CD14-positive monocyte (primary cell): ENCODE measurements at regions not wholly inside any gene's neighbourhood (a gene's known extent, or its start where the extent isn't known, plus 50 kb on each side); places are given as distances from the start of the nearest gene placed in this dataset.
"Not testable (repeated sequence)": the region's sequence is repeated elsewhere in the genome, so short reads cannot be mapped to it uniquely, and the experiment has no call there.

Experiments
- DNase-seq, 3 donors: peaks; one replicate each; pipeline ENCODE4 v3.0.0-alpha.2; 2011 to 2022
- H2AFZ ChIP-seq: 2 replicates; pipeline ENCODE4 v1.6.0; 2012; ENCODE audit warnings: mild to moderate bottlenecking, low read depth, low read length, inconsistent platforms; ENCODE audit not compliant: insufficient read depth, poor library complexity, severe bottlenecking
- H3K27ac ChIP-seq, 2 donors: 1 replicate in 1 of 2; 2 replicates in 1 of 2; pipeline ENCODE4 v1.5.1; 2012 to 2013; ENCODE audit warnings: low read length in 2 of 2, control low read depth in 1 of 2, inconsistent platforms in 1 of 2, low read depth in 1 of 2, mild to moderate bottlenecking in 1 of 2
- H3K27me3 ChIP-seq, 2 donors: one replicate each; pipeline versions ENCODE4 v1.6.0 to v1.6.1; 2011 to 2013; ENCODE audit warnings: low read length in 2 of 2; ENCODE audit not compliant: control insufficient read depth in 2 of 2, insufficient read depth in 2 of 2
- H3K36me3 ChIP-seq, 2 donors: replicated peaks in 1 of 2; 1 replicate in 1 of 2; 2 replicates in 1 of 2; pipeline versions ENCODE4 v1.5.1 to v1.6.1; 2012 to 2013; ENCODE audit warnings: low read length in 2 of 2, control low read depth in 1 of 2, inconsistent platforms in 1 of 2, mild to moderate bottlenecking in 1 of 2; ENCODE audit not compliant: insufficient read depth in 2 of 2, control insufficient read depth in 1 of 2
- H3K4me1 ChIP-seq, 2 donors: 1 replicate in 1 of 2; 2 replicates in 1 of 2; pipeline versions ENCODE4 v1.5.1 to v1.6.1; 2012 to 2013; ENCODE audit warnings: low read length in 2 of 2, control low read depth in 1 of 2, inconsistent platforms in 1 of 2, mild to moderate bottlenecking in 1 of 2, moderate library complexity in 1 of 2; ENCODE audit not compliant: insufficient read depth in 2 of 2, control insufficient read depth in 1 of 2
- H3K4me2 ChIP-seq: replicated peaks from 2 replicates; pipeline ENCODE3; 2012; ENCODE audit warnings: low read length, moderate library complexity, mild to moderate bottlenecking; ENCODE audit not compliant: poor library complexity, severe bottlenecking; ENCODE audit errors: extremely low read depth
- H3K4me3 ChIP-seq, 3 experiments: fragments of 200-600 bp in 1 of 3; sonication (generic) in 1 of 3; replicated peaks in 1 of 3; 1 replicate in 2 of 3; 2 replicates in 1 of 3; pipeline ENCODE4 v1.5.1; 2011 to 2013; ENCODE audit warnings: low read length in 3 of 3, mild to moderate bottlenecking in 3 of 3, control low read depth in 2 of 3, low read depth in 2 of 3, inconsistent platforms in 1 of 3, moderate library complexity in 1 of 3
- H3K79me2 ChIP-seq: 2 replicates; pipeline ENCODE4 v1.6.0; 2012; ENCODE audit warnings: mild to moderate bottlenecking, control low read depth, inconsistent platforms, low read length, moderate library complexity; ENCODE audit not compliant: insufficient read depth
- H3K9ac ChIP-seq: 2 replicates; pipeline ENCODE4 v1.6.0; 2017; ENCODE audit warnings: low read length, mild to moderate bottlenecking; ENCODE audit not compliant: insufficient read depth, poor library complexity, severe bottlenecking
- H3K9me3 ChIP-seq, 2 donors: replicated peaks in 1 of 2; 1 replicate in 1 of 2; 2 replicates in 1 of 2; pipeline versions ENCODE4 v1.5.1 to v1.6.1; 2012 to 2013; ENCODE audit warnings: low read length in 2 of 2, control low read depth in 1 of 2; ENCODE audit not compliant: control insufficient read depth in 1 of 2, insufficient read depth in 1 of 2
- H4K20me1 ChIP-seq: 2 replicates; pipeline ENCODE4 v1.6.0; 2012; ENCODE audit warnings: mild to moderate bottlenecking, low read length, control low read depth, moderate library complexity; ENCODE audit not compliant: insufficient read depth
- H3K27ac Mint-ChIP-seq, 7 donors: one replicate each; pipeline ENCODE4 v1.8.0; 2020; ENCODE audit warnings: mild to moderate bottlenecking in 7 of 7, mixed read lengths in 7 of 7, moderate library complexity in 6 of 7, inconsistent platforms in 2 of 7
- H3K27me3 Mint-ChIP-seq, 3 donors: one replicate each; pipeline ENCODE4 v1.8.0; 2021 to 2022; ENCODE audit warnings: low read depth in 3 of 3, mild to moderate bottlenecking in 3 of 3, mixed read lengths in 3 of 3, moderate library complexity in 3 of 3, inconsistent platforms in 1 of 3
- H3K36me3 Mint-ChIP-seq, 2 donors: one replicate each; pipeline ENCODE4 v1.8.0; 2020; ENCODE audit warnings: mixed read lengths in 2 of 2, inconsistent platforms in 1 of 2, mild to moderate bottlenecking in 1 of 2
- H3K4me1 Mint-ChIP-seq: one replicate; pipeline ENCODE4 v1.8.0; 2020; ENCODE audit warnings: mild to moderate bottlenecking, mixed read lengths
- H3K4me3 Mint-ChIP-seq, 2 donors: one replicate each; pipeline ENCODE4 v1.8.0; 2020; ENCODE audit warnings: mild to moderate bottlenecking in 2 of 2, mixed read lengths in 2 of 2, moderate library complexity in 1 of 2
- H3K9me3 Mint-ChIP-seq, 7 donors: one replicate each; pipeline ENCODE4 v1.8.0; 2020 to 2022; ENCODE audit warnings: mixed read lengths in 7 of 7, mild to moderate bottlenecking in 6 of 7, moderate library complexity in 6 of 7, inconsistent platforms in 2 of 7
- WGBS: methylation state at CpG from one replicate; pipeline ENCODE4 v1.1.5; 2013; ENCODE audit warnings: missing lambda C conversion rate; ENCODE audit not compliant: insufficient coverage; 5-methylcytosine and 5-hydroxymethylcytosine counted together
- intact Hi-C, 2 donors: fragments of 100-400 bp; cut with micrococcal nuclease; formaldehyde crosslinking; loops; one replicate each; pipeline versions ENCODE4 v1.15.0 to v1.15.1; 2023
- TF ChIP-seq, protein P1 (sequence below): fragments of 200-600 bp; IDR thresholded peaks from one replicate; pipeline ENCODE4 v1.8.0; 2022; ENCODE audit warnings: antibody characterized with exemption, mild to moderate bottlenecking

DNA sequence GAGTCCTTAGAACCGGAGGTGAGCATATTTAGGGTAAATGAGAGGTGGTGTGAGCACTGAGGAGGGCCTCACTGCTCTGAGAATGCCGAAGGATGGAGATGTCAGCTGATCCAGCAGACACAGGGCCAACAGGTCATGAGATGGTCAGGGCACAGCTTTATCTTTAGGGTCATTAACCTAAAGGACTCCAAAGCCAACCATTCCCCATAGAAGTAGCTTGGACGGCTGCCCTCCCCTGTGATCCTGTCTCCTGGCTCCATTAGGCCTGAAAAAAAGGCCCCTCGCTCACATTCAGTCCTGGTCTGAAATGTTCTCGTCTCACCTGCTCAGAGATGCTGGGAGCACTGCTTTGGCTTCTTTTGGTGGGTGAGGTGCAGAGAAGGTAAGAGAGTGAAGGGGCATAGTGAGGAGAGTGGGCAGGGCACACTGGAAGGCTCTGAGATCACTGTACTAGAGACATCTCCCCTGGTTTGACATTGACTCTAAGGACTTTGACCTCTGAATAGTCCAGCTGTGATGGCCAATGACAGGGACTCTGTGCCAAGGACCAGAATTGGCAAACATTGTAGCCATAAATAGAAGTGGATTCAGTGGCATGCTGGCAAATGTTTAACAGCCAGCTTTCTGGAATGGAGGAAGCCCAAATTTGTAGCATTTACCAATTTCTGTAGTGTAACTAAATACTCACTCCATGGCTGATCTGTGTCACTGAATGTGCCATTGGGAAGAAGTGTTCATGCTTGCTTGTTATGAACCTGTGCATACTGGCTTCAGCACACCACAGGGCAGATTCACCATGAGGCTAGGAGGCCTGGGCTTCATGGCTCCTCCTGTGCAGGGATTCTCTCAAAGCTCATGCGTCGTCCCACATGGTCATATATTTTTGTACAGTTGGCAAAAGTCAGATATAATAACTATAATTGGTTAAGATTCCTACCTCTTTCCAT is 76.2 kb upstream of the MRPS22 start:
- no peak overlapping the region for H3K27ac ChIP-seq
- H3K36me3 ChIP-seq = no peaks in the 10 kb centered on the region
- no peaks in the 10 kb centered on the region for H3K27me3 ChIP-seq
- H3K9ac ChIP-seq = no peak overlapping the region
- no peak overlapping the region for H3K4me3 ChIP-seq
- Mint-ChIP-seq H3K4me3 (no peak overlapping the region), H3K27me3 (peaks cover 2 to 9% (median 9%) of the 10 kb centered on the region in 3 donors), H3K4me1 (no peaks in the 10 kb centered on the region), H3K27ac (no peak overlapping the region), H3K9me3 (peaks cover 11 to 20% (median 17%) of the 10 kb centered on the region in 7 donors), H3K36me3 (no peaks in the 10 kb centered on the region)
- H3K4me2 ChIP-seq = no peak overlapping the region
- peaks cover 15 to 17% of the 10 kb centered on the region in 2 donors for H3K9me3 ChIP-seq
- 81% methylated on average over 5 of the region's 7 CpGs for WGBS
- no peak for DNase-seq
- no peak overlapping the region for H2AFZ ChIP-seq
- TF ChIP-seq, protein P1, sequence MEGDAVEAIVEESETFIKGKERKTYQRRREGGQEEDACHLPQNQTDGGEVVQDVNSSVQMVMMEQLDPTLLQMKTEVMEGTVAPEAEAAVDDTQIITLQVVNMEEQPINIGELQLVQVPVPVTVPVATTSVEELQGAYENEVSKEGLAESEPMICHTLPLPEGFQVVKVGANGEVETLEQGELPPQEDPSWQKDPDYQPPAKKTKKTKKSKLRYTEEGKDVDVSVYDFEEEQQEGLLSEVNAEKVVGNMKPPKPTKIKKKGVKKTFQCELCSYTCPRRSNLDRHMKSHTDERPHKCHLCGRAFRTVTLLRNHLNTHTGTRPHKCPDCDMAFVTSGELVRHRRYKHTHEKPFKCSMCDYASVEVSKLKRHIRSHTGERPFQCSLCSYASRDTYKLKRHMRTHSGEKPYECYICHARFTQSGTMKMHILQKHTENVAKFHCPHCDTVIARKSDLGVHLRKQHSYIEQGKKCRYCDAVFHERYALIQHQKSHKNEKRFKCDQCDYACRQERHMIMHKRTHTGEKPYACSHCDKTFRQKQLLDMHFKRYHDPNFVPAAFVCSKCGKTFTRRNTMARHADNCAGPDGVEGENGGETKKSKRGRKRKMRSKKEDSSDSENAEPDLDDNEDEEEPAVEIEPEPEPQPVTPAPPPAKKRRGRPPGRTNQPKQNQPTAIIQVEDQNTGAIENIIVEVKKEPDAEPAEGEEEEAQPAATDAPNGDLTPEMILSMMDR = no peak
- intact Hi-C loops = no loop called here
- no peaks in the 10 kb centered on the region for H4K20me1 ChIP-seq
- no peaks in the 10 kb centered on the region for H3K79me2 ChIP-seq
- no peaks in the 10 kb centered on the region for H3K4me1 ChIP-seq

DNA sequence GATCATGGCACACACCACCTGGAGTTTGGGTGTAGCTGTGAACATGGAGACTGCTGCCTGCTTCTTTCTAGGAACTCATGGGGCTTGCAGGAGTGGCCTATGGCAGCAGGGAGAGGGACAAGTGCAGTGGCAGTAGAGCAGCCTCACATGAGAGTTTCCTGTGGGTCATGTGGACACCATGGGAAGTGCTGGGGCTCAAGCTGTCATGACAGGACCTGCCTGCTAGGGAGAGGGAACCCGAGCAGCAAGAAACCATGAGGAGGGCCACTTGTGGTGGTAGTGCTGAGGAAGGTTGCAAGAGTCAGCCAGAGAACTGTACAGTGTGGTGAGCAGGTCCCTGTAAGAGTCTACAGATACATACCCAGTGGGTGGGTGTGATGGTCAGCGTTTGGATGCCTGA is 73.8 kb upstream of the MRPS22 start:
- Histone ChIP-seq H3K4me1 (no peaks in the 10 kb centered on the region), H3K36me3 (no peaks in the 10 kb centered on the region), H3K27me3 (no peaks in the 10 kb centered on the region), H3K4me2 (no peak overlapping the region), H3K9ac (no peak overlapping the region), H3K79me2 (no peaks in the 10 kb centered on the region), H2AFZ (no peak overlapping the region), H4K20me1 (no peaks in the 10 kb centered on the region), H3K4me3 (no peak overlapping the region), H3K27ac (no peak overlapping the region), H3K9me3 (peaks cover 15 to 17% of the 10 kb centered on the region in 2 donors)
- intact Hi-C loops = no loop called here
- Mint-ChIP-seq H3K4me3 (no peak overlapping the region), H3K27me3 (peaks cover 3 to 9% (median 9%) of the 10 kb centered on the region in 3 donors), H3K4me1 (no peaks in the 10 kb centered on the region), H3K9me3 (peaks cover 11 to 20% (median 17%) of the 10 kb centered on the region in 7 donors), H3K27ac (no peak overlapping the region), H3K36me3 (no peaks in the 10 kb centered on the region)
- 78% methylated on average over 1 of the region's 2 CpGs for WGBS
- no peak for DNase-seq
- TF ChIP-seq, protein P1 = no peak

DNA sequence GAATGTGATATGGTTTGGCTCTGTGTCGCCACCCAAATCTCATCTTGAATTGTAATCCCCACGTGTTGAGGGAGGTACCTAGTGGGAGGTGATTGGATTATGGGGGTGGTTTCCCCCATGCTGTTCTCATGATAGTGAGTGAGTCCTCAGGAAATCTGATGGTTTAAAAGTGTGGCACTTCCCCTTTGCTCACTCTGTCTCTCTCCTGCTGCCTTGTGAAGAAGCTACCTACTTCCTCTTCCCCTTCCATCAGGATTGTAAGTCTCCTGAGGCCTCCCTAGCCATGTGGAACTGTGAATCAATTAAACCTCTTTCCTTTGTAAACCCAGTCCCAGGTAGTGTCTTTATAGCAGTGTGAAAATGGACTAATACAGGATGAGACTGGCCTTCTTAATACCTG is 73.2 kb upstream of the MRPS22 start:
- H3K9me3 Mint-ChIP-seq = peaks cover 11 to 23% (median 18%) of the 10 kb centered on the region in 7 donors
- H3K4me2 ChIP-seq, H3K36me3 Mint-ChIP-seq, H3K36me3 ChIP-seq, H3K27ac ChIP-seq, H3K9ac ChIP-seq, H2AFZ ChIP-seq, H3K79me2 ChIP-seq, H3K27me3 ChIP-seq, H3K27ac Mint-ChIP-seq, intact Hi-C loops, H4K20me1 ChIP-seq, H3K4me3 Mint-ChIP-seq, H3K4me1 Mint-ChIP-seq, H3K4me1 ChIP-seq, DNase-seq, H3K4me3 ChIP-seq, H3K27me3 Mint-ChIP-seq: not testable (repeated sequence)
- peaks cover 15 to 17% of the 10 kb centered on the region in 2 donors for H3K9me3 ChIP-seq
- WGBS = 93% methylated on average over 2 of the region's 2 CpGs
